Endothelial cell (in vitro differentiated cells): ENCODE measurements at regions not wholly inside any gene's neighbourhood (a gene's known extent, or its start where the extent isn't known, plus 50 kb on each side); places are given as distances from the start of the nearest gene placed in this dataset.

Experiments
- DNase-seq: peaks from one replicate; pipeline ENCODE4 v3.0.0; 2021; ENCODE audit warnings: low spot score
- H3K27ac Mint-ChIP-seq: one replicate; pipeline ENCODE4 v1.8.0; 2021; ENCODE audit warnings: mixed read lengths, inconsistent platforms; ENCODE audit not compliant: unreplicated experiment
- H3K27me3 Mint-ChIP-seq: one replicate; pipeline ENCODE4 v1.8.0; 2021; ENCODE audit warnings: mild to moderate bottlenecking, moderate library complexity, mixed read lengths, inconsistent platforms; ENCODE audit not compliant: unreplicated experiment
- H3K36me3 Mint-ChIP-seq: one replicate; pipeline ENCODE4 v1.8.0; 2021; ENCODE audit warnings: mild to moderate bottlenecking, low read depth, mixed read lengths, inconsistent platforms; ENCODE audit not compliant: unreplicated experiment
- H3K4me1 Mint-ChIP-seq: one replicate; pipeline ENCODE4 v1.8.0; 2021; ENCODE audit warnings: mild to moderate bottlenecking, mixed read lengths, inconsistent platforms; ENCODE audit not compliant: unreplicated experiment
- H3K4me3 Mint-ChIP-seq: one replicate; pipeline ENCODE4 v1.8.0; 2021; ENCODE audit warnings: mild to moderate bottlenecking, mixed read lengths, inconsistent platforms; ENCODE audit not compliant: unreplicated experiment
- H3K9me3 Mint-ChIP-seq: one replicate; pipeline ENCODE4 v1.8.0; 2021; ENCODE audit warnings: mixed read lengths, inconsistent platforms; ENCODE audit not compliant: unreplicated experiment
- CTCF ChIP-seq: fragments of 200-600 bp; sonication (generic); IDR thresholded peaks from one replicate; pipeline ENCODE4 v1.5.0; 2021; ENCODE audit warnings: antibody characterized with exemption; ENCODE audit not compliant: unreplicated experiment

- Mint-ChIP-seq H3K36me3 (no peaks in the 10 kb centered on the region), H3K27me3 (no peaks in the 10 kb centered on the region), H3K4me3 (no peak overlapping the region), H3K9me3 (no peaks in the 10 kb centered on the region), H3K4me1 (no peaks in the 10 kb centered on the region), H3K27ac (no peak overlapping the region)
- no peak for TF ChIP-seq CTCF
- DNase-seq = no peak
These were observed 699.9 kb downstream of the MTRR start for GRCh38 chr5:8568858-8569257.

GRCh38 chr5:8570528-8570927 is 701.6 kb downstream of the MTRR start:
- Mint-ChIP-seq H3K9me3 (no peaks in the 10 kb centered on the region), H3K27me3 (no peaks in the 10 kb centered on the region), H3K27ac (no peak overlapping the region), H3K4me1 (no peaks in the 10 kb centered on the region), H3K36me3 (no peaks in the 10 kb centered on the region), H3K4me3 (no peak overlapping the region)
- DNase-seq = no peak
- TF ChIP-seq CTCF = no peak

- H3K9me3 Mint-ChIP-seq = no peaks in the 10 kb centered on the region
- no peak overlapping the region for H3K4me3 Mint-ChIP-seq
- TF ChIP-seq CTCF = no peak
- H3K36me3 Mint-ChIP-seq = no peaks in the 10 kb centered on the region
- no peaks in the 10 kb centered on the region for H3K4me1 Mint-ChIP-seq
- H3K27ac Mint-ChIP-seq = no peak overlapping the region
- no peak for DNase-seq
- peaks cover 1% of the 10 kb centered on the region for H3K27me3 Mint-ChIP-seq
These were observed 707.2 kb downstream of the MTRR start for GRCh38 chr5:8576178-8576577.

GRCh38 chr5:8577792-8578191 is 708.8 kb downstream of the MTRR start:
- peaks cover 1% of the 10 kb centered on the region for H3K27me3 Mint-ChIP-seq
- no peaks in the 10 kb centered on the region for H3K36me3 Mint-ChIP-seq
- no peaks in the 10 kb centered on the region for H3K9me3 Mint-ChIP-seq
- DNase-seq = no peak
- H3K27ac Mint-ChIP-seq = no peak overlapping the region
- TF ChIP-seq CTCF = no peak
- no peak overlapping the region for H3K4me3 Mint-ChIP-seq
- H3K4me1 Mint-ChIP-seq = no peaks in the 10 kb centered on the region

GRCh38 chr5:8580298-8580697 is 711.4 kb downstream of the MTRR start:
- no peak for DNase-seq
- no peaks in the 10 kb centered on the region for H3K9me3 Mint-ChIP-seq
- H3K27ac Mint-ChIP-seq = no peak overlapping the region
- no peak overlapping the region for H3K4me3 Mint-ChIP-seq
- H3K36me3 Mint-ChIP-seq = no peaks in the 10 kb centered on the region
- H3K4me1 Mint-ChIP-seq = no peaks in the 10 kb centered on the region
- no peak for TF ChIP-seq CTCF
- H3K27me3 Mint-ChIP-seq = peaks cover 1% of the 10 kb centered on the region
